Activated CD4-positive, CD25-positive, alpha-beta regulatory T cell treated with anti-CD3 and anti-CD28 coated beads, Interleukin-2, amount 50 U/mL, for 72 hours (primary cell): ENCODE measurements at regions not wholly inside any gene's neighbourhood (a gene's known extent, or its start where the extent isn't known, plus 50 kb on each side); places are given as distances from the start of the nearest gene placed in this dataset.
"Not testable (repeated sequence)": the region's sequence is repeated elsewhere in the genome, so short reads cannot be mapped to it uniquely, and the experiment has no call there.

Experiments used
- DNase-seq: peaks from one replicate; pipeline ENCODE4 v3.0.0; 2021

DNA sequence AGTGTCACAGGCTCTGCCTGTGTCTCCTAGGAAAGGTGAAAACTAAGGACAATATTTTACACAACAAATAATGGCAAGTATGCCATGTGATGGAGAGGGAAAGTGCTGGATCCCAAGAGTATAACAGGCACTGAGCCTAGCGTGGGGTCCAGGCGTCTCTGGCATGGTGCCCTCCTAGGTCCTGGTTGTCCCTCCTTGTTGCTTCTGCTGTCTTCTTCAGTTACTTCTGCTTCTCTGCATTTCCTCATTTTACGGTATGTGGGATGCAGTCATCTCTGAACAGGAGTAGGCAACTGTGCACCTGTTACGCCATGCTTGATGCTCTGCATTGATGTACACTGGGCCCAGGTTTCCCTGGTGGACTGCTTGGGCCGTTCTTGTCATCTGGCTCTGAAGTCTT lies 1480.8 kb downstream of the FOXD4L5 start:
- not testable (repeated sequence) for DNase-seq

DNA sequence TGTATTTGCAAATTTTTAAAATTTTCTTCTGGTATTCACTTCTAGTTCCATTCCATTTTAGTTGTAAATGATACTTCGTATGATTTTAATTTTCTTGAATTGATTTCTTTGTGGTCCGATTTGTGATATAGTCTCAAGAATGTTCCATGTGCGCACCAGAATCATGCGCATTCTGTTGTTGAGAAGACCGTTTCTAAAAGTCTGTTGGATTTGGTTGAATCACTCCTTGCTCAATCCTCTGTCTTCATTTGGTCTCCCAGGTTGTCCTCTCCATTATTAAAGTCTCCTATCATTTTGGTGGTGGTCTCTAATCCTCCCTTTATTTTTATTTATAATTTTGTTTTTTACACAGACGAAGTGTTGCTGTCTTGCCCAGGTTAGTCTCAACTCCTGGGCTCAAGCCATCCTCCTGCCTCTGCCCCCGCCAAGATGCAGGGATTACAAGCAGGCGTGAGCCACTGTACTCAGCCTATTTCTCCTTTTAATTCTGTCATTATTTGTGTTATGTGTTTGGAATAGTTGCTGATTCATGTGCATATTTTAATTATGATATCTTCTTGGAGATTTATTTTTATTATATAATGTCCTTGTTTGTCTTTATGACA lies 1490.8 kb downstream of the FOXD4L5 start:
- DNase-seq: not testable (repeated sequence)

DNA sequence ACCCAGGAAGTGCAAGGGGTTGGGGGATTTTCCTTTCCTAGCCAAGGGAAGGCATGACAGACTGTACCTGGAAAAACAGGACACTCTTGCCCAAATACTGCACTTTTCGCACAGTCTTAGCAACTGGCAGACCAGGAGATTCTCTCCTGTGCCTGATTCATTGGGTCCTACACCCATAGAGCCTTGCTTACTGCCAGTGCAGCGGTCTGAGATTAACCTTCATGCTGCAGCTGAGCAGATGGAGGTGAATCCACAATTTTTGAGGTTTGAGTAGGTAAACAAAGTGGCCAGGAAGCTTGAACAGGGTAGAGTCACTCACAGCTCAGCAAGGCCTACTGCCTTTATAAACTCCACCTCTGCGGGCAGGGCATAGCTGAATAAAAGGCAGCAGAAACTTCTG lies 1497.6 kb downstream of the FOXD4L5 start:
- DNase-seq: not testable (repeated sequence)

DNA sequence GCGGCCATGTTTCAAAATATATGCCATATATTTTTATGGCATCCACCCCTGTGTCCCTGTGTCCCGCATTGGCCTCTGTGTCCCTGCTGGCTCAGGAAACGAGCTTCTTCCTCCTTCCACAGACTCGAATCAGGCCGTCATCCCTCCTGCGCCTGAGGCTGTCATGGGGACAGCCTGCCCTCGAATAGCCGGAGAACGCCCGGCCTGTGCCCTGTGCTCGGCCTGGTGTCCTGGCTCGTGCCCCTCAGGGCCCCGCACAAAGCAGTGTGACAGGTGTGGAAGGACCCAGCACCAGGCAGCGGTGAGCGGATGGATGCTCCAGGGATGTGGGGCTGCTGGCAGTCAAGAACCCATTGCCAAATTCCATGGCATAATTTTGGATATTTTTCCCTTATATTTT lies 1500.0 kb downstream of the FOXD4L5 start:
- DNase-seq: not testable (repeated sequence)

DNA sequence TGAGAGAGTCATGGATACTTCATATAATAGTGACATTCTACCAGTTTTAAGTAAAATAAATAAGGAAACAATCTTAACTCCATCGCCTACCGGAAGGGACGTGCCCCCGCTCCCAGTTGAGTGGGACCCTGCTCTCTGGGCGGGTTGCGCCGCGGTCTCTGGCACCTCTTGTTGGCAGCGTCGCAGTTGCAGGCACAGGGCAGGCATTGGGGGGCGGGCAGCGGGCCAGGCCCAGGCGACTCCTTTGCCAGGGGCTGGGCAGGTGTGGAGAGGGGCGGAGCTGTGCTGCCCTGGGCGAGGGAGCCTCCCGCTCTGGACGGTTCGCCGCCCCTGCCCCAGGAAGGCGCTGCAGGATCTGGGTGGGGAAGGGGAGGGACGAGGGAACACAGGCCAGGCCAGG lies 1500.6 kb downstream of the FOXD4L5 start:
- not testable (repeated sequence) for DNase-seq

DNA sequence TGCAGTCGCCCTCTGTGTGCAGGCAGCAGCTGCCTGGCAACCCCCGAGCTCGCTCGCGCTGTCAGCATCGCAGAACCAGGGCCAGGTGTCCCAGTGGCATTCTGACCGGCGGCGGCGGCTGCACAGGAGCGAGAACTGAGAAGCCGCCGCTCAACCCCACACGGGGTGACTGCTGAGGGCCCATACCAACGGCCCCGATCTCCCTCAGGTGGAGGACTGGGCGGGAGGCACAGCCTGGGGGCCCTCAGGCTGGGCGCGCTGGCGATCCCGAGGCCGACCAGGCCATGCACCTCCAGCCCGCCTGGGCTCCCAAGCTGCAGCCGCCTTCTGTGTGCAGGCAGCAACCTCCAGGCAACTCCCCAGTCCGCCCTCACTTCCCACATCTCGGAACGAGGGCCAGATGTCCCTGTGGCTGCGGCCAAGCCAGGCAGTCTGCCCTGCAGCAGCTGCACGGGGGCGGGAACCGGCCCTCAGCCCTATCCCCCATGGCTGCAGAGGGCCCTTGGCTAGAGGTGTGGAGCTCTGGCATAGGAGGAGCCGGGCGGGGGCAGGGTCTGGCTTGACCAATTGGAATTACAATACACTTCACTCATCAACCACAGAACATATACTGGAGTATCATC lies 1503.1 kb downstream of the FOXD4L5 start:
- not testable (repeated sequence) for DNase-seq

DNA sequence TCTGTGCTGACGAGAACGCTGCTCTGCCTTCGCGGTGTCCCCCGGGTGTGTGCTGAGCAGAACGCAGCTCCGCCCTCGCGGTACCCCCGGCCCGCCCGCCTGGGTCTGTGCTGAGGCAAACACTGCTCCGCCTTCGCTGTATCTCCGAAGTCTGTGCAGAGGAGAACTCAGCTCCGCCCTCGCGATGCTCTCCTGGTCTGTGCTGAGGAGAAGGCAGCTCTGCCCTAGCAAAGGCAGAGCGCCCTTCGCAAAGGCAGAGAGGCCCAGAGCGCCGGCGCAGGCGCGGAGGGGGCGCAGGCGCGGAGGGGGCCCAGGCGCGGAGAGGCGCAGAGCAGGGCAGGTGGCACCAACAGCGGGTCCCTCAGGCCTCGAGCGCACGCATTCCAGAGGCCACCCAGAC lies 1503.6 kb downstream of the FOXD4L5 start:
- not testable (repeated sequence) for DNase-seq

DNA sequence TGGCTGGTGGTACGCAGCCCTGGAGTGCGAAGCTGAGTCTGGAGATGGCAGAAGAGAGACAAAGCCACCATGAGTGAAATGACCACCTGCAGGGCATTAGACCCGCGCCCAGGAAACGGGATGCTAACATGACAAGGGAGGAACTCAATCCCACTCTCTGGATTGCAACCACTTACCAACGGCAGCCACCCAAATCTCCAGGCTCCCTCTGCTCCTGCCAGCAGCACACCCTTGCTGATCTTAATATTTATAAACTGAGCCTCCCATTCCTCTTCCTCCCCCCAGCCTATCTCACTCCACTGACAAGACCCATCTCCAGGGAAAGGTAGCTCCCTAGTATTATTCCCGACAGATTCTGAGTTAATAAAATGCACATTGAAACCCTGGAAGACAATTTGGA lies 1508.8 kb downstream of the FOXD4L5 start:
- DNase-seq: not testable (repeated sequence)

DNA sequence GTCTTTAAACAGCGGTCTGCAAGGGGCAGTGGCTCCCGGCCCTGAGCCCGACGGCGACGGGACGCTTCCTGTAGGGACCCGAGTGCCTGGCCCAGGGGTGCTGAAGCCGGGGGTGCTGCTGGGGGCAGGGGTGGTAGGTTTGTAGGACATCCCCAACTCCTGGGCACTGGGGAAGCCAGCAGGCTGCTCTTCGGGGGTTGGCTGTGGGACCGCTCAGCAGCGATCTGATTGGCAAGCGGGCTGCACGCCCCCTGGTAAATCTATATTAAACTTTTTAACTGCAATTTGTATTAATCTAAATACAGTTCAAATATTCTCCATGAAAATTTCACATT lies 1510.0 kb downstream of the FOXD4L5 start:
- not testable (repeated sequence) for DNase-seq

DNA sequence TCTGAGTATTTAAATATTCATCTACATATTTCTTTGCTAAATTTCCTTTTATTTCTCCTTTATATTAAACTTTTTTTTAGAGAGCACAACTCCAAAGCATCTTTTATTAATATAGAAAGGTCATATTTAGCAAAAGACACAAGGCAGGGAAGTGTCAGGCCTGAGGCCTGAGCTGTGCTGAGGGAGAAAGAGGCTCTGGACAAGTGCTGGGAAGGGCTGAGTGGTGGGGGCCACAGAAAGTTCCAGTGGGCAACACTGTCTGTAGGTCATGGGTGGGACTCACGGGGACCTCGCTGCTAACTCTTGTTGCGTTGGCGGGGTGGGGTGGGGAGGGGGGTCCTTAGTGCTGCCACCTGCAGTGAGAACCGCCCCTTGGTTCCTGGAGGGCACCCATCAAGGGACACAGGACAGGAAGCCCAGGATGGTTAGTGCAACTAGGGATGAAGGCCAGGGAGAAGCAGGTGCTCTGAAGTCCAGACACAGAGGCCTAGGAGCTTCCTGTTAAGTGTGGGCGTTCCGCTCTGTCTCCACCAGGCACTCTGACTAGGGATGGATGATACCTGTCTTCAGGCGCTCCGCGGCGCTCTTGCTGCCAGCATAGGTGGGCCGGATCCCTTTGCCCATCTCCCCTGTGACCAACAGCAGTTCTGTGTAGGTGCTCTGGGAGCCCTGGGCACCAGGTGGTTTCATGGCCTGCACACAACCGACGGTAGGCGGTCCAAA lies 1510.5 kb downstream of the FOXD4L5 start:
- not testable (repeated sequence) for DNase-seq

DNA sequence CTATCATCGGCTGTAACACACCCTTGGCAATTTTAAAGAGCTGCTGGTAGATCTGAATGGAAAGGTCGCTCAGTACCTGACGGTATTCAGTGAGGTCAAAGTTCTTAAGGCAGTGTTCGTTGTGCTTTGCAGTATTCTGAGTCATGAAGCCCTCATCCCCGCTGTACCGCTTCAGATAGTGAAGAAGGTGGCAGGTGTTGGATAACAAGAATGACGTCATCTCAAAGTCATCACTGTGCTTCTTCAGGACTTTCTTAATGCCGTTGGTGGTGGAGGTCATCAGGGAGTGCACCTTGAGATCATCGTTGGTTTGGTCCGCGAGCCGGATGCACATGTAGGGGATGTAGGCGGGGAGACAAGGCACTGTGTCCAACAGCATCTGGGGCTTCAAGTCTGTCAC lies 1522.8 kb downstream of the FOXD4L5 start:
- not testable (repeated sequence) for DNase-seq

DNA sequence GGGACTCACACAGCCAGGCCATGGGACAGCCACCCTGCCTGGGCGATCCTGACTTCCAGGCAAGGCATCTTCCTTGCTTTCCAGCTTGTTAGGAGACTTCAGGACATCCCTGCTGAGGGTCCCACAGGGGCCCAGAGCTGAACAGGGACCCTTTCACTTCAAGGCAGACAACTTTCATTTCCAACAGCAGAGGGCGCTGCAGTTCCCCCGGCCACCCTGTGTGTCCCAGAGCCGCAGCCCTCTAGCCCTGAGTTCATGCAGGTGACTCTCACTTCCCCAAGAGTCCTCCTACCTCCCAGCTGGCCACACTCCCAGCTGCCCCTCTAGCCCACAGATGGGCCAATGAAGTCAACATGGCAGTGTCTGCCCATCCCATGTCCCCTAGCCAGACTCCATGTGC lies 1556.0 kb downstream of the FOXD4L5 start:
- DNase-seq: not testable (repeated sequence)

DNA sequence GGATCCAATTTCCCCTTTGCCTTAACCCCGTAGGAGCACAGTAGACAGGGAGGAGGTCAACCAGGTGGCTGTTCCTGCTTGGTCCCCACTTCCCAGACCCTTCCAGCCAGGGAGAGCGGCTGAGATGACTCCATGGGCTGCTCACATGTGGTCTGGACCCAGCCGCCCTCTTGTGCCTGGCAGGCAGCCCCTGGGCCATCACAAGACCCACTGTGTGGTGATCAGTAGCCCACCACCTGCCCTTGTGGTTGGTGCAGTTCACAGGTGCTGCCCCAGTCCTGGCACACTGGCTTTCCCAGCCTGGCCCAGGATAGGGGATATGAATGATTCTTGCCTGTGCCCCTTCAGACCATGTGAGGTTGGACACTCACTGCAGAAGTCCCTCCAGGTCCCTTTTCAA lies 1556.7 kb downstream of the FOXD4L5 start:
- no peak for DNase-seq

DNA sequence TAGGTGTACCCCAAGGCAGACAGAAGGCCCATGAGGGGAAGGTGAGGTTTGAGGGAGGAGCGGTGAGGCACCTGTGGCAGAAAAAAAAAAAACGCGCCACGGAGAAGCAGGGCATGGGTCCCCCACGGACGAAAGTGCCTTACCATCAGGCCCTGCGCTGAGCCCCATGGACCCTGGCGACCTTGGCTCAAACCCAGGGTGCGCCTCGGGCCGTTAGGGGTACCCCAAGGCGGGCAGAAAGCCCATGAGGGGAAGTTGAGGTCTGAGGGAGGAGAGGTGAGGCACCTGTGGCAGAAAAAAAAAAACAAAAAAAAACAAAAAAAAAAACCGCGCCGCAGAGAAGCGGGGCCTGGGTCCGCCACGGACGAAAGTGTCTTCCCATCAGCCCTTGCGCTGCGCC lies 1576.7 kb downstream of the FOXD4L5 start:
- not testable (repeated sequence) for DNase-seq

DNA sequence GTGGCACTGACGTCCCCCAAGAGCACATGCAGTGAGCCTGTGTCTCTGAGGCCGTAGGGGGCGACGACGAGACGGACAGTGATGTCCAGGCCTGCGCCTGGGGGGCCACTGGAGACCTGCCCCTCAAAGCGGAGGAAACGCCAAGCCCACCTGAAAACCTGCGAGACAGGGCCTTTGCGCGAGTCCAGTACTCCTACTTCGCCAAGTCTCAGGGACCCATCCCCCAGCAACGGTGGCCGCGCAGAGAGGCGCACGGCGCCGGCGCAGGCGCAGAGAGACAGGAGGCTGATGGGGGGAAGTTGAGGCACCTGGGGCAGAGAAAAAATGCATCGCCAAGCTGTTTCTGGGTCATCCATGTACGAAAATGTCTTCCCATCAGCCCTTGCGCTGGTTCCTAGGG lies 1580.6 kb downstream of the FOXD4L5 start:
- not testable (repeated sequence) for DNase-seq

DNA sequence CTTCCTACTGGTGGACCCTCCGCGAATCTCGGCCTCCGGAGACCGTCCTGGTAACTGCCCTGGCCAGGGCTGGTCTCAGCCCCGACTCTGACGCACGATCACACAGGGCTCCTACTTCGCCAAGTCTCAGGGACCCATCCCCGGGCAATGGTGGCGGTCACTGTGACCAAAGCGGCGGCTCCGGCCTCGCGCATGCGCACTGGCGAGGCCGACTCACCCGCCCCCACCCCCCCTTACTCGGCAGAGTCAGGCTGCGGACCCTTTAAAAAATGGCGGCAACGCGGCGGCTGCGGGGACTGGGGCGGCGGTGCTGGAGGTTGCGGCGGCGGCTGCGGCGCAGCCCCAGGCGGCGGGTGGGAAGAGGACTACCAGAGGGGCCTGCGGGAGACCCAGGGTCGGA lies 1581.3 kb downstream of the FOXD4L5 start:
- DNase-seq: not testable (repeated sequence)

DNA sequence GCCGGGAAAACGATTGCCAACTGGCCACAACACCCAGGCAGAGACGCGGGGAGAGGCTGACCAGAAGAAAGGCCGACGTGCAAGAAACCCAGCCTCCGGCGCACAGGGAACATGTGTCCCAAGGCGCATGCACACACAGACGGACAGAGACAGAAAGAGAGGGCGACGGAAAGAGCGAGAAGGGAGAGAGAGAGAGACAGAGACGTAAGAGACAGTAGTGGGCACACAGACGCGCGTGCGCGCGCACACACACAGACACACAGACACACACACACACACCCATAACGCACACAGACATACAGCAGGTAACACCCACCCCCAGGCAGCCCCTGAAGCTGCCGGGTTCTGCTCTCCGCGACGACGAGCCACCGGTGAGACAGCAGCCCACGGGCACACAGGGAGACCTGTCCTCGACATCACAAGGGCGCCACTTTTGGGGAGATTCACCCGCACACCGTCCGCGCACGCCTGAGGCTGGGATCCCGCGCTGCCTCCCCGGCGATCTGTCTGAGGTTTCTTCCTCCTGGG lies 1581.8 kb downstream of the FOXD4L5 start:
- not testable (repeated sequence) for DNase-seq
